ENCODE measurements at regions not wholly inside any gene's neighbourhood (a gene's known extent, or its start where the extent isn't known, plus 50 kb on each side); places are given as distances from the start of the nearest gene placed in this dataset.

DNA sequence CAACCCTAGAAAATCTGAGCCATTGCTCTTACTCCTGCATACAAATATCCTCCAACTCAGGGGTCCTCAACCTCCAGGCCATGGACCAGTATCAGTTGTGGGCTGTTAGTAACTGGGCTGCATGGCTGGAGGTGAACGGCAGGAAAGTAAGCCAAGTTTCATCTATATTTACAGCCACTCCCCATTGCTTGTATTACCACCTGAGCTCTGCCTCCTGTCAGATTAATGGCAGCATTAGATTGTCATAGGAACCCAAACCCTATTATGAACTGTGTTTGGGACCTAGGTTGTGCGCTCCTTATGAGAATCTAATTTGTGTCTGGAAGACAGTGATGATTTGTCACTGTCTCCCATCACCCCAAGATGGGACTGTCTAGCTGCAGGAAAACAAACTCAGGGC, 246.5 kb upstream of the CDIN1 start:
- intact Hi-C loops (cut with micrococcal nuclease; ENCODE audit: unreplicated experiment), result no loop called here
- no peak overlapping the region for H3K4me3 Mint-ChIP-seq (ENCODE audit: unreplicated experiment)
- no peak overlapping the region for H3K27ac Mint-ChIP-seq (ENCODE audit: unreplicated experiment)
- no TSS peak for BruUV-seq (replicated peaks)
- H3K27me3 Mint-ChIP-seq (ENCODE audit: insufficient read depth, unreplicated experiment), result no peaks in the 10 kb centered on the region
- no peak overlapping the region for H3K4me3 ChIP-seq (ENCODE audit: low read depth, low read length)
- ChIA-PET CTCF (no interaction called here), POLR2A (no interaction called here)
- TF ChIP-seq, protein P1, sequence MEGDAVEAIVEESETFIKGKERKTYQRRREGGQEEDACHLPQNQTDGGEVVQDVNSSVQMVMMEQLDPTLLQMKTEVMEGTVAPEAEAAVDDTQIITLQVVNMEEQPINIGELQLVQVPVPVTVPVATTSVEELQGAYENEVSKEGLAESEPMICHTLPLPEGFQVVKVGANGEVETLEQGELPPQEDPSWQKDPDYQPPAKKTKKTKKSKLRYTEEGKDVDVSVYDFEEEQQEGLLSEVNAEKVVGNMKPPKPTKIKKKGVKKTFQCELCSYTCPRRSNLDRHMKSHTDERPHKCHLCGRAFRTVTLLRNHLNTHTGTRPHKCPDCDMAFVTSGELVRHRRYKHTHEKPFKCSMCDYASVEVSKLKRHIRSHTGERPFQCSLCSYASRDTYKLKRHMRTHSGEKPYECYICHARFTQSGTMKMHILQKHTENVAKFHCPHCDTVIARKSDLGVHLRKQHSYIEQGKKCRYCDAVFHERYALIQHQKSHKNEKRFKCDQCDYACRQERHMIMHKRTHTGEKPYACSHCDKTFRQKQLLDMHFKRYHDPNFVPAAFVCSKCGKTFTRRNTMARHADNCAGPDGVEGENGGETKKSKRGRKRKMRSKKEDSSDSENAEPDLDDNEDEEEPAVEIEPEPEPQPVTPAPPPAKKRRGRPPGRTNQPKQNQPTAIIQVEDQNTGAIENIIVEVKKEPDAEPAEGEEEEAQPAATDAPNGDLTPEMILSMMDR (IDR thresholded peaks at IDR 0.05; ENCODE audit: insufficient read depth in 1 of 2, low read depth in 1 of 2, low read length in 1 of 2, severe bottlenecking in 1 of 2, unreplicated experiment in 1 of 2), result no peak
- no peaks in the 10 kb centered on the region for H3K36me3 ChIP-seq (ENCODE audit: control insufficient read depth, insufficient read depth, low read length)
- no peaks in the 10 kb centered on the region for H3K4me1 ChIP-seq
- DNase-seq, result no peak
- H3K9me3 Mint-ChIP-seq (ENCODE audit: unreplicated experiment), result no peaks in the 10 kb centered on the region
- no peaks in the 10 kb centered on the region for H3K4me1 Mint-ChIP-seq (ENCODE audit: low read depth, unreplicated experiment)
- H3K27me3 ChIP-seq (replicated peaks; ENCODE audit: control insufficient read depth, insufficient read depth, low read length), result no peaks in the 10 kb centered on the region
- H3K36me3 Mint-ChIP-seq (ENCODE audit: insufficient read depth, unreplicated experiment), result no peaks in the 10 kb centered on the region
- no peaks in the 10 kb centered on the region for H3K9me3 ChIP-seq

DNA sequence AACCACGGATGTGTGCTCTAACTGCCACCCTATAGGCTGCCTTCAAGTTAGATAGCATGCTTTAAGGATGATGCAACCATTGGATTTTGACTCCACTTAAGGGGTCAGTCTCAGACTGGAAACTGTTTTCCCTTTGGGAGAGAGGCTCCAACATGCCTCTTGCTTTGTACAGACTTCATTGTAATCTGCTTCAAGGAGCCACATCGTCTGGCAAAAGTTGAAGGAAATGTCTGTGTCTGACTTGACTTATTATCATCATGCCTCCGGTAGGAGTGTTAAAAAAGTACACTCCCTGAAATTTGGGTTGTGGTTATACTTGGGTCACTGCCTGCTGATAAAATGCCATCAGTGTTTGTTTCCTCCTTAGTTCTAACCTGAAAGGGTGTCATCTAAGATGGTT, 245.4 kb upstream of the CDIN1 start:
- BruUV-seq (replicated peaks), result no TSS peak
- ChIA-PET CTCF (no interaction called here), POLR2A (no interaction called here)
- Histone ChIP-seq H3K4me3 (ENCODE audit: low read depth, low read length) (no peak overlapping the region), H3K27me3 (replicated peaks; ENCODE audit: control insufficient read depth, insufficient read depth, low read length) (no peaks in the 10 kb centered on the region), H3K9me3 (no peaks in the 10 kb centered on the region), H3K4me1 (no peaks in the 10 kb centered on the region), H3K36me3 (ENCODE audit: control insufficient read depth, insufficient read depth, low read length) (no peaks in the 10 kb centered on the region)
- no peaks in the 10 kb centered on the region for H3K36me3 Mint-ChIP-seq (ENCODE audit: insufficient read depth, unreplicated experiment)
- no peak overlapping the region for H3K27ac Mint-ChIP-seq (ENCODE audit: unreplicated experiment)
- H3K9me3 Mint-ChIP-seq (ENCODE audit: unreplicated experiment), result no peaks in the 10 kb centered on the region
- TF ChIP-seq, protein P1 (IDR thresholded peaks at IDR 0.05; ENCODE audit: insufficient read depth in 1 of 2, low read depth in 1 of 2, low read length in 1 of 2, severe bottlenecking in 1 of 2, unreplicated experiment in 1 of 2), result no peak
- intact Hi-C loops (cut with micrococcal nuclease; ENCODE audit: unreplicated experiment), result no loop called here
- H3K4me1 Mint-ChIP-seq (ENCODE audit: low read depth, unreplicated experiment), result no peaks in the 10 kb centered on the region
- H3K27me3 Mint-ChIP-seq (ENCODE audit: insufficient read depth, unreplicated experiment), result no peaks in the 10 kb centered on the region
- no peak for DNase-seq
- no peak overlapping the region for H3K4me3 Mint-ChIP-seq (ENCODE audit: unreplicated experiment)

DNA sequence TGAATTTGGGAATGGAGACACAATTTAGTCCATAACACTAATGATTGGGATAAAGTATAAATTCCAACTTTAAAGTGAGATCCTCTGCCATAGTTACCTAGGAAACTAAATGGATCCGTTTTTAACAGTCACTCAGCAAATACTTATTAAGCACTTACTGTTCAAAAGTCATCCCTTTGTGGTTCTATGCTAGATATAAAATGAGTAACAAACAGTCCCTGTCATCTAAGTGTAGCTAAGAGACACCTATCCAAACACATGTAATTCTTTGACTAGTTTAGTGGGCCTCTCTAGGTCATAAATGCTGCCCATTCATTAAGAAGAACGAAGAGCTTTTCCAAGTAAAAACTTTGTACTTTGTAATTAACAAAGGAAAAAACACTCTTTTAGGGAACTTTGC, 244.2 kb upstream of the CDIN1 start:
- H3K4me3 Mint-ChIP-seq (ENCODE audit: unreplicated experiment), result no peak overlapping the region

More for the DNA sequence above, 244.2 kb upstream of the CDIN1 start:
- BruUV-seq (replicated peaks), result no TSS peak
- Mint-ChIP-seq H3K27me3 (ENCODE audit: insufficient read depth, unreplicated experiment) (no peaks in the 10 kb centered on the region), H3K27ac (ENCODE audit: unreplicated experiment) (no peak overlapping the region), H3K4me1 (ENCODE audit: low read depth, unreplicated experiment) (no peaks in the 10 kb centered on the region), H3K9me3 (ENCODE audit: unreplicated experiment) (no peaks in the 10 kb centered on the region), H3K36me3 (ENCODE audit: insufficient read depth, unreplicated experiment) (no peaks in the 10 kb centered on the region)
- DNase-seq, result no peak
- H3K9me3 ChIP-seq, result no peaks in the 10 kb centered on the region
- H3K36me3 ChIP-seq (ENCODE audit: control insufficient read depth, insufficient read depth, low read length), result no peaks in the 10 kb centered on the region
- ChIA-PET CTCF (no interaction called here), POLR2A (no interaction called here)
- intact Hi-C loops (cut with micrococcal nuclease; ENCODE audit: unreplicated experiment), result no loop called here
- no peaks in the 10 kb centered on the region for H3K27me3 ChIP-seq (replicated peaks; ENCODE audit: control insufficient read depth, insufficient read depth, low read length)
- no peak overlapping the region for H3K4me3 ChIP-seq (ENCODE audit: low read depth, low read length)
- TF ChIP-seq, protein P1 (IDR thresholded peaks at IDR 0.05; ENCODE audit: insufficient read depth in 1 of 2, low read depth in 1 of 2, low read length in 1 of 2, severe bottlenecking in 1 of 2, unreplicated experiment in 1 of 2), result no peak
- H3K4me1 ChIP-seq, result no peaks in the 10 kb centered on the region

Measured in Caco-2 (cell line).